ENCODE measurements at regions not wholly inside any gene's neighbourhood (a gene's known extent, or its start where the extent isn't known, plus 50 kb on each side); places are given as distances from the start of the nearest gene placed in this dataset.

GRCh38 chr4:131613824-131614216 lies 1535.3 kb upstream of the PCDH10 start:
- H2AFZ ChIP-seq (replicated peaks; ENCODE audit: low read length, poor library complexity), result no peak overlapping the region
- no peak overlapping the region for H2AK9ac ChIP-seq (replicated peaks; ENCODE audit: low read depth, low read length, poor library complexity)
- no TSS peak for BruUV-seq (replicated peaks)
- TF ChIP-seq CHD1 (IDR thresholded peaks at IDR 0.05; ENCODE audit: low read depth, low read length) (no peak), FOS (IDR thresholded peaks at IDR 0.05; ENCODE audit: low read depth, low read length) (no peak)
- H2BK15ac ChIP-seq (ENCODE audit: low read depth, low read length), result no peak overlapping the region
- H3K9me3 ChIP-seq (ENCODE audit: control insufficient read depth, insufficient read depth, low read length), result no peaks in the 10 kb centered on the region
- in situ Hi-C loops (cut with MboI; ENCODE audit: low sequenced_read_pairs), result no loop called here
- intact Hi-C loops (cut with micrococcal nuclease), result no loop called here
- H3K9me1 ChIP-seq (ENCODE audit: insufficient read depth, low read length), result no peaks in the 10 kb centered on the region
- no CpG with 5 or more reads among the region's 1 CpG for WGBS, 2 experiments (ENCODE audit: extremely low coverage in 2 of 2, insufficient read length in 1 of 2)
- POLR2A ChIA-PET (ENCODE audit: unreplicated experiment), result no interaction called here
- dilution Hi-C loops (cut with HindIII; ENCODE audit: low sequenced_read_pairs, unreplicated experiment), result no loop called here
- H3K4me1 ChIP-seq (ENCODE audit: control insufficient read depth, insufficient read depth, low read length), result no peaks in the 10 kb centered on the region
- H4K5ac ChIP-seq (ENCODE audit: low read depth, low read length), result no peak overlapping the region
- no peak overlapping the region for H3K4me2 ChIP-seq (ENCODE audit: low read depth, low read length)
- CTCF ChIA-PET, result no interaction called here
- no peak overlapping the region for H2BK20ac ChIP-seq (ENCODE audit: low read depth, low read length)
- H3K18ac ChIP-seq (ENCODE audit: low read depth, low read length), result no peak overlapping the region
- no peak overlapping the region for H3K9ac ChIP-seq (ENCODE audit: low read depth, low read length)
- H3K36me3 ChIP-seq (ENCODE audit: control insufficient read depth, insufficient read depth, low read length), result no peaks in the 10 kb centered on the region
- no peak overlapping the region for H4K91ac ChIP-seq (ENCODE audit: insufficient read depth, low read depth, low read length)
- H3K4me3 ChIP-seq (ENCODE audit: insufficient read depth, low read depth, low read length), result no peak overlapping the region
- no peak overlapping the region for H2BK120ac ChIP-seq (ENCODE audit: low read depth, low read length)
- DNase-seq (peak; percentile 0), ATAC-seq (ENCODE audit: low read depth) (no peak)
- no peak overlapping the region for H3K56ac ChIP-seq (ENCODE audit: extremely low read depth, insufficient read depth, low read length)
- no peak overlapping the region for H3K23ac ChIP-seq (ENCODE audit: low read depth, low read length)
- no peak overlapping the region for H3K14ac ChIP-seq (replicated peaks; ENCODE audit: low read depth, low read length)
- H3K27me3 ChIP-seq (ENCODE audit: control insufficient read depth, insufficient read depth, low read length), result no peaks in the 10 kb centered on the region
- H2AK5ac ChIP-seq (ENCODE audit: low read depth, low read length), result no peak overlapping the region
- H3K27ac ChIP-seq (ENCODE audit: insufficient read depth, low read length), result no peak overlapping the region
- H2BK5ac ChIP-seq (ENCODE audit: low read depth, low read length, poor library complexity, severe bottlenecking), result no peak overlapping the region
- no peaks in the 10 kb centered on the region for H4K20me1 ChIP-seq (ENCODE audit: insufficient read depth, low read length)
- no peak overlapping the region for H3K4ac ChIP-seq (ENCODE audit: low read depth, low read length)
- no peak overlapping the region for H4K8ac ChIP-seq (ENCODE audit: low read depth in 2 of 2, low read length in 2 of 2)
- H3K79me1 ChIP-seq (ENCODE audit: low read depth in 1 of 2, low read length in 2 of 2), result no peaks in the 10 kb centered on the region

Measured in IMR-90 (cell line).